GM18909 (cell line): ENCODE measurements at regions not wholly inside any gene's neighbourhood (a gene's known extent, or its start where the extent isn't known, plus 50 kb on each side); places are given as distances from the start of the nearest gene placed in this dataset.
"Not testable (repeated sequence)": the region's sequence is repeated elsewhere in the genome, so short reads cannot be mapped to it uniquely, and the experiment has no call there.

ENCODE experiments used
- ATAC-seq: cut with Tn5 transposase; IDR thresholded peaks from one replicate; pipeline ENCODE4 v1.9.1; 2021; ENCODE audit warnings: mild to moderate bottlenecking; ENCODE audit not compliant: unreplicated experiment, poor library complexity

GRCh38 chr6:6808343-6808742, 219.8 kb downstream of the LY86 start:
- no peak for ATAC-seq

GRCh38 chr6:6808915-6809314, 220.4 kb downstream of the LY86 start:
- no peak for ATAC-seq

GRCh38 chr6:6810727-6811126, 222.2 kb downstream of the LY86 start:
- ATAC-seq, result no peak

GRCh38 chr6:6811128-6812009, 222.8 kb downstream of the LY86 start:
- no peak for ATAC-seq

GRCh38 chr6:6812427-6812826, 223.9 kb downstream of the LY86 start:
- no peak for ATAC-seq

GRCh38 chr6:6815732-6816131, 227.2 kb downstream of the LY86 start:
- ATAC-seq, result no peak

GRCh38 chr6:6816716-6817115, 228.2 kb downstream of the LY86 start:
- no peak for ATAC-seq

- no peak for ATAC-seq
These were observed 229.6 kb downstream of the LY86 start for GRCh38 chr6:6818078-6818639.

- no peak for ATAC-seq
These were observed 232.2 kb downstream of the LY86 start for GRCh38 chr6:6820641-6821238.

GRCh38 chr6:6821639-6822261, 233.2 kb downstream of the LY86 start:
- no peak for ATAC-seq

GRCh38 chr6:6823030-6823429, 234.5 kb downstream of the LY86 start:
- ATAC-seq, result no peak

GRCh38 chr6:6823568-6824224, 235.2 kb downstream of the LY86 start:
- ATAC-seq, result no peak

GRCh38 chr6:6824381-6824780, 235.9 kb downstream of the LY86 start:
- ATAC-seq, result no peak

GRCh38 chr6:6825193-6825784, 236.8 kb downstream of the LY86 start:
- ATAC-seq, result no peak

GRCh38 chr6:6826095-6826901, 237.8 kb downstream of the LY86 start:
- peak; percentile 93 for ATAC-seq

GRCh38 chr6:6826961-6827360, 238.4 kb downstream of the LY86 start:
- no peak for ATAC-seq

- ATAC-seq, result no peak
These were observed 241.6 kb downstream of the LY86 start for GRCh38 chr6:6829872-6830685.

- not testable (repeated sequence) for ATAC-seq
These were observed 242.2 kb downstream of the LY86 start for GRCh38 chr6:6830686-6831063.

GRCh38 chr6:6832439-6832838, 243.9 kb downstream of the LY86 start:
- ATAC-seq, result no peak
